ENCODE measurements at regions not wholly inside any gene's neighbourhood (a gene's known extent, or its start where the extent isn't known, plus 50 kb on each side); places are given as distances from the start of the nearest gene placed in this dataset.

- no peak for DNase-seq
Measured at GRCh38 chr2:219692521-219692920, 65.1 kb downstream of the SLC4A3 start.

GRCh38 chr2:219695145-219695709 lies 67.8 kb downstream of the SLC4A3 start:
- no peak for DNase-seq

GRCh38 chr2:219697811-219698747 lies 70.6 kb downstream of the SLC4A3 start:
- no peak for DNase-seq

GRCh38 chr2:219698748-219699439 lies 71.5 kb downstream of the SLC4A3 start:
- DNase-seq = no peak

- no peak for DNase-seq
Measured at GRCh38 chr2:219699440-219699821, 72.0 kb downstream of the SLC4A3 start.

GRCh38 chr2:219701847-219702634 lies 74.6 kb downstream of the SLC4A3 start:
- no peak for DNase-seq

GRCh38 chr2:219702796-219703545 lies 75.5 kb downstream of the SLC4A3 start:
- no peak for DNase-seq

GRCh38 chr2:219704878-219705277 lies 77.4 kb downstream of the SLC4A3 start:
- no peak for DNase-seq

- DNase-seq = no peak
Measured at GRCh38 chr2:219706823-219707281, 79.4 kb downstream of the SLC4A3 start.

GRCh38 chr2:219707496-219708285 lies 80.3 kb downstream of the SLC4A3 start:
- DNase-seq = no peak

- no peak for DNase-seq
Measured at GRCh38 chr2:219709331-219709761, 81.9 kb downstream of the SLC4A3 start.

- no peak for DNase-seq
Measured at GRCh38 chr2:219713110-219713509, 85.7 kb downstream of the SLC4A3 start.

GRCh38 chr2:219714681-219715400 lies 87.4 kb downstream of the SLC4A3 start:
- no peak for DNase-seq

GRCh38 chr2:219718066-219718465 lies 90.6 kb downstream of the SLC4A3 start:
- no peak for DNase-seq

- no peak for DNase-seq
Measured at GRCh38 chr2:219719521-219719920, 92.1 kb downstream of the SLC4A3 start.

GRCh38 chr2:219720956-219721355 lies 93.5 kb downstream of the SLC4A3 start:
- no peak for DNase-seq

- DNase-seq = no peak
Measured at GRCh38 chr2:219722276-219722879, 94.9 kb downstream of the SLC4A3 start.

- DNase-seq = no peak
Measured at GRCh38 chr2:219723311-219723710, 95.9 kb downstream of the SLC4A3 start.

- DNase-seq = no peak
Measured at GRCh38 chr2:219724628-219725027, 97.2 kb downstream of the SLC4A3 start.

- DNase-seq = no peak
Measured at GRCh38 chr2:219726916-219727315, 99.5 kb downstream of the SLC4A3 start.

Measured in CD4-positive, alpha-beta T cell treated with Interleukin-17A for 1 hour (primary cell).